ENCODE measurements at regions not wholly inside any gene's neighbourhood (a gene's known extent, or its start where the extent isn't known, plus 50 kb on each side); places are given as distances from the start of the nearest gene placed in this dataset.

DNA sequence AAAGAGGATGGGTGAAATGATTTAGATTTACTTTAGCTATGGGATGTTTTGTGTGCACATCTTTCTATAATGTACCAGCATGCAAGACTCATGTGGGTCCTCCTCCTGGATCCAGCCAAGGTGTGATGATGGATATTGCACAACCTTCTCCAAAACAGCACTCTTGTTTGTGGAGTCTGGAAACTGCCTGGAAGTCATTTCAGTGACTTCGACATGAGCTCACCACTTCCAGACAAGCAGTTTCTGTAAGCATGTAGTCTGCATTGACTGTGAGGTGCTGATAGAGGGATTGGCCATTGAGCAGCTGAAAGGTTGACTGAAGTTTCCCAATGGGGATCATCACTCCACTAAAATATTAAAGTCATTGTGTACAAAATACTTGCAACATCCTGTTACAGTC is 154.0 kb downstream of the TRIB2 start:
- TF ChIP-seq, protein P1, sequence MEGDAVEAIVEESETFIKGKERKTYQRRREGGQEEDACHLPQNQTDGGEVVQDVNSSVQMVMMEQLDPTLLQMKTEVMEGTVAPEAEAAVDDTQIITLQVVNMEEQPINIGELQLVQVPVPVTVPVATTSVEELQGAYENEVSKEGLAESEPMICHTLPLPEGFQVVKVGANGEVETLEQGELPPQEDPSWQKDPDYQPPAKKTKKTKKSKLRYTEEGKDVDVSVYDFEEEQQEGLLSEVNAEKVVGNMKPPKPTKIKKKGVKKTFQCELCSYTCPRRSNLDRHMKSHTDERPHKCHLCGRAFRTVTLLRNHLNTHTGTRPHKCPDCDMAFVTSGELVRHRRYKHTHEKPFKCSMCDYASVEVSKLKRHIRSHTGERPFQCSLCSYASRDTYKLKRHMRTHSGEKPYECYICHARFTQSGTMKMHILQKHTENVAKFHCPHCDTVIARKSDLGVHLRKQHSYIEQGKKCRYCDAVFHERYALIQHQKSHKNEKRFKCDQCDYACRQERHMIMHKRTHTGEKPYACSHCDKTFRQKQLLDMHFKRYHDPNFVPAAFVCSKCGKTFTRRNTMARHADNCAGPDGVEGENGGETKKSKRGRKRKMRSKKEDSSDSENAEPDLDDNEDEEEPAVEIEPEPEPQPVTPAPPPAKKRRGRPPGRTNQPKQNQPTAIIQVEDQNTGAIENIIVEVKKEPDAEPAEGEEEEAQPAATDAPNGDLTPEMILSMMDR (conservative IDR thresholded peaks at IDR 0.05; ENCODE audit: low read depth in 2 of 2) = no peak
- no peak for TF ChIP-seq EZH2phosphoT487 (IDR thresholded peaks at IDR 0.05; ENCODE audit: unreplicated experiment)
- TF ChIP-seq POLR2AphosphoS5 (IDR thresholded peaks at IDR 0.05; ENCODE audit: low read depth) = no peak
